Pancreas (tissue), 10 donors: ENCODE measurements at regions not wholly inside any gene's neighbourhood (a gene's known extent, or its start where the extent isn't known, plus 50 kb on each side); places are given as distances from the start of the nearest gene placed in this dataset.
A peak's percentile ranks its signal among the peaks of the same experiment; 100 is the strongest.

Experiments used
- ATAC-seq, 4 donors: fragments of 200-7000 bp; cut with Tn5 transposase; one replicate each; pipeline versions ENCODE4 v1.8.0 to v1.9.1; 2020; ENCODE audit warnings: mild to moderate bottlenecking in 4 of 4, moderate library complexity in 4 of 4
- DNase-seq, 6 donors: peaks; one replicate each; pipeline ENCODE4 v3.0.0-alpha.2; 2020
- FAIRE-seq: peaks from 2 replicates; lab custom pipeline; 2012; peaks lifted over from hg19 to GRCh38; lab: Jason Lieb, UNC
- H3K27ac ChIP-seq, 4 donors: fragments of 200-600 bp; sonication (generic); 1 replicate in 3 of 4; 2 replicates in 1 of 4; pipeline versions ENCODE4 v1.5.0 to v1.8.0; 2020
- H3K27me3 ChIP-seq, 4 donors: fragments of 200-600 bp; one replicate each; pipeline ENCODE4 v1.8.0; 2021
- H3K36me3 ChIP-seq, 3 donors: fragments of 200-600 bp; sonication (generic) in 1 of 3; one replicate each; pipeline versions ENCODE4 v1.5.0 to v1.8.0; 2020 to 2021
- H3K4me1 ChIP-seq, 3 donors: fragments of 200-600 bp; one replicate each; pipeline ENCODE4 v1.8.0; 2021
- H3K4me3 ChIP-seq, 4 donors: fragments of 200-600 bp; sonication (generic) in 2 of 4; one replicate each; pipeline versions ENCODE4 v1.5.0 to v1.8.0; 2020 to 2021
- H3K9me3 ChIP-seq, 4 donors: fragments of 200-600 bp; one replicate each; pipeline ENCODE4 v1.8.0; 2021
- CTCF ChIP-seq, 4 donors: fragments of 200-600 bp; sonication (generic) in 3 of 4; IDR thresholded peaks; one replicate each; pipeline versions ENCODE4 v1.5.0 to v1.8.0; 2021; ENCODE audit warnings: antibody characterized with exemption in 4 of 4
- WGBS, 2 donors: extraction: QIAGEN DNeasy Blood & Tissue Kit; methylation state at CpG; one replicate each; pipeline ENCODE4 v1.1.7; 2013; 5-methylcytosine and 5-hydroxymethylcytosine counted together
- intact Hi-C, 3 donors: fragments of 100-400 bp; cut with DNase I; formaldehyde crosslinking; loops; one replicate each; pipeline versions ENCODE4 v1.11.1 to v1.14.2; 2022
- donor health status: healthy with polysubstance abuse.
- donor health status: DM: no; HTN: no; CAD: no; lungs with moderate emphysema.
- donor health status: DM: no; HTN: no; CAD: no.
- donor health status: control.
- donor health status: control.
- donor health status: Bipolar disorder and iron deficiency.
- donor health status: DM: yes; HTN: yes; CAD: no.
- donor health status: DM: no; HTN: no; CAD: no.
- donor health status: DM: no; HTN: no; CAD: no.
- donor health status: DM: yes; HTN: yes; CAD: no.

DNA sequence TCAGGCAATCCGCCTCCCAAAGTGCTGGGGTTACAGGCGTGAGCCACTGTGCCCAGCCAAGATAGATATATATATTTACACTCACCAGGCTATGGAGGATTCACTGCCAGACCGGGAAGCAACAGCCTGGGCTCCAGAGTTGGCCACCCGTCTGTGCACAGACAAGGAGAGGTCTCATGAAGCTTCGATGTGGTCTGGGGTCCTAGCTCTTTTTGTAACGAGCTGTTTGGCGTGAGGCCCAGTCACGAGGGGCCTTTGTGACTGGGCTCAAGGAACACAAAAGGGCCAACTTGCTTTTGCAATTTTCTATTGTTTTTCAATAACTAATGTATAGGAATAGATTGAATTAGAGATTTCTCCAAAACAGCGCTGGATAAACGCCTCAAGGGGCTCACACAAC, 77.6 kb upstream of the EIF5 start:
- ATAC-seq (no peak), DNase-seq (no peak), FAIRE-seq (no peak)
- WGBS, 2 donors: 45 to 50% methylated on average over 10 of the region's 10 CpGs
- no peaks in the 10 kb centered on the region for H3K27me3 ChIP-seq
- peaks cover 0 to 11% (median 0%) of the 10 kb centered on the region in 3 donors for H3K4me1 ChIP-seq
- TF ChIP-seq CTCF (IDR thresholded peaks at IDR 0.05): no peak
- H3K9me3 ChIP-seq: no peaks in the 10 kb centered on the region
- H3K27ac ChIP-seq: peak overlapping the region in 2 of 4 donors; percentile 33 to 37
- intact Hi-C loops: no loop called here
- H3K36me3 ChIP-seq: no peaks in the 10 kb centered on the region
- H3K4me3 ChIP-seq: no peak overlapping the region

GRCh38 chr14:103257211-103257962, 76.7 kb upstream of the EIF5 start:
- Histone ChIP-seq H3K4me3 (no peak overlapping the region), H3K27me3 (no peaks in the 10 kb centered on the region), H3K4me1 (peaks cover 0 to 11% (median 0%) of the 10 kb centered on the region in 3 donors), H3K9me3 (no peaks in the 10 kb centered on the region), H3K36me3 (no peaks in the 10 kb centered on the region), H3K27ac (peak overlapping the region in 1 of 4 donors; percentile 37)
- ATAC-seq (no peak), DNase-seq (no peak), FAIRE-seq (no peak)
- intact Hi-C loops: no loop called here
- 76 to 85% methylated on average over 4 of the region's 4 CpGs for WGBS, 2 donors
- TF ChIP-seq CTCF (IDR thresholded peaks at IDR 0.05): no peak

- Histone ChIP-seq H3K27me3 (no peaks in the 10 kb centered on the region), H3K4me1 (peaks cover 0 to 11% (median 0%) of the 10 kb centered on the region in 3 donors), H3K9me3 (no peaks in the 10 kb centered on the region), H3K36me3 (no peaks in the 10 kb centered on the region), H3K27ac (no peak overlapping the region), H3K4me3 (no peak overlapping the region)
- no peak for DNase-seq
- FAIRE-seq: no peak
- no peak for TF ChIP-seq CTCF (IDR thresholded peaks at IDR 0.05)
- no peak for ATAC-seq
- intact Hi-C loops: no loop called here
- WGBS, 2 donors: 80% methylated on average over 12 of the region's 12 CpGs
Observed at GRCh38 chr14:103258211-103258610, 75.8 kb upstream of the EIF5 start.

GRCh38 chr14:103259184-103259583, 74.9 kb upstream of the EIF5 start:
- H3K4me3 ChIP-seq: no peak overlapping the region
- intact Hi-C loops: no loop called here
- no peaks in the 10 kb centered on the region for H3K9me3 ChIP-seq
- no peaks in the 10 kb centered on the region for H3K36me3 ChIP-seq
- ATAC-seq (no peak), DNase-seq (no peak), FAIRE-seq (no peak)
- TF ChIP-seq CTCF (IDR thresholded peaks at IDR 0.05): no peak
- WGBS, 2 donors: 94% methylated on average over 10 of the region's 10 CpGs
- H3K27ac ChIP-seq: no peak overlapping the region
- H3K27me3 ChIP-seq: no peaks in the 10 kb centered on the region
- peaks cover 0 to 11% (median 0%) of the 10 kb centered on the region in 3 donors for H3K4me1 ChIP-seq
